ENCODE measurements at regions not wholly inside any gene's neighbourhood (a gene's known extent, or its start where the extent isn't known, plus 50 kb on each side); places are given as distances from the start of the nearest gene placed in this dataset.

DNA sequence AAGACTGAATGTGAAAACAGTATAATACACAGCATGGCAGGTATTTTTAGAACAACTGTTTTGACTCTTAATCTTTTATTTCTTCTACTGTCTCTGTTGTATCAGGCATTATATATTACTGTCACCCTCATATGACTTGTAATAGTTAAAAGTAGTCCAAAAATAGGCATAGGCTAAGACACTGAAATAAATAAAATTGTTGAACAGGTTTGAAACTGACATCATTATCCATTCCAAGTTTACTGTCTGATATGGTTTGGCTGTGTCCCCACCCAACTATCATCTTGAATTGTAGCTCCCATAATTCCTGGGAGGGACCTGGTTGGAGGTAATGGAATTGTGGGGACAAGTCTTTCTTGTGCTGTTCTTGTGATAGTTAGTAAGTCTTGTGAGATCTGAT is 91.4 kb upstream of the CDH19 start:
- Histone ChIP-seq H3K27ac (ENCODE audit: low read length) (no peak overlapping the region), H4K20me1 (ENCODE audit: insufficient read depth, low read length) (no peaks in the 10 kb centered on the region), H3K36me3 (replicated peaks; ENCODE audit: insufficient read depth, low read length) (no peaks in the 10 kb centered on the region), H3K79me2 (ENCODE audit: low read length) (no peaks in the 10 kb centered on the region), H3F3A (ENCODE audit: insufficient read depth, low read length) (no peaks in the 10 kb centered on the region), H3K27me3 (replicated peaks; ENCODE audit: insufficient read depth, low read length) (no peaks in the 10 kb centered on the region), H3K9ac (ENCODE audit: low read length) (no peak overlapping the region), H3K9me3 (replicated peaks; ENCODE audit: insufficient read depth, low read length) (no peaks in the 10 kb centered on the region), H3K9me2 (replicated peaks; ENCODE audit: insufficient read depth, low read length) (no peaks in the 10 kb centered on the region), H3K4me1 (ENCODE audit: low read length) (no peaks in the 10 kb centered on the region), H2AFZ (ENCODE audit: low read length) (no peak overlapping the region), H3K4me3 (ENCODE audit: low read length) (no peak overlapping the region), H3K4me2 (ENCODE audit: low read depth, low read length) (no peak overlapping the region)
- DNase-seq = no peak
- TF ChIP-seq EZH2phosphoT487 (IDR thresholded peaks at IDR 0.05; ENCODE audit: low read length) (no peak), EZH2 (optimal IDR thresholded peaks at IDR 0.05; ENCODE audit: low read depth, low read length) (no peak)
- TF ChIP-seq, protein P1, sequence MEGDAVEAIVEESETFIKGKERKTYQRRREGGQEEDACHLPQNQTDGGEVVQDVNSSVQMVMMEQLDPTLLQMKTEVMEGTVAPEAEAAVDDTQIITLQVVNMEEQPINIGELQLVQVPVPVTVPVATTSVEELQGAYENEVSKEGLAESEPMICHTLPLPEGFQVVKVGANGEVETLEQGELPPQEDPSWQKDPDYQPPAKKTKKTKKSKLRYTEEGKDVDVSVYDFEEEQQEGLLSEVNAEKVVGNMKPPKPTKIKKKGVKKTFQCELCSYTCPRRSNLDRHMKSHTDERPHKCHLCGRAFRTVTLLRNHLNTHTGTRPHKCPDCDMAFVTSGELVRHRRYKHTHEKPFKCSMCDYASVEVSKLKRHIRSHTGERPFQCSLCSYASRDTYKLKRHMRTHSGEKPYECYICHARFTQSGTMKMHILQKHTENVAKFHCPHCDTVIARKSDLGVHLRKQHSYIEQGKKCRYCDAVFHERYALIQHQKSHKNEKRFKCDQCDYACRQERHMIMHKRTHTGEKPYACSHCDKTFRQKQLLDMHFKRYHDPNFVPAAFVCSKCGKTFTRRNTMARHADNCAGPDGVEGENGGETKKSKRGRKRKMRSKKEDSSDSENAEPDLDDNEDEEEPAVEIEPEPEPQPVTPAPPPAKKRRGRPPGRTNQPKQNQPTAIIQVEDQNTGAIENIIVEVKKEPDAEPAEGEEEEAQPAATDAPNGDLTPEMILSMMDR (IDR thresholded peaks at IDR 0.05; ENCODE audit: low read length) = no peak

DNA sequence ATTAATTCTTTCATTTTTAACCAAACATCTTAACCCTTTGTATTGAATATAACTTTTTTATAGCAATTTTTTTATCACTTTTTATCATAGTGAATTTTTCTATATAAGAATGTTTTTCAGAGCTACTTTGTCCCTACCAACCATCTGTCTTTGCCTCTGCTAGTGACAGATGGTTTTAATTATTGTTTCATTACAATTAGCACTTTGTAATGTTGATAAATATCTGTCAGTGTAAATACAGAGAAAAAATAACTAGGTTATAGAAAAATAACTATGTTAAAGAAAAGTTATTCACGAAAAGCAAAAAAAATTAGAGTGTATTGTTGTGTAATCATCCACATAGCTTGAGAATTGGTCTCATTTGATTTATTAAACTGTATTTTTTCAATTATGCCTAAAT is 91.0 kb upstream of the CDH19 start:
- H3K4me2 ChIP-seq (ENCODE audit: low read depth, low read length) = no peak overlapping the region
- no peaks in the 10 kb centered on the region for H3K36me3 ChIP-seq (replicated peaks; ENCODE audit: insufficient read depth, low read length)
- no peak overlapping the region for H2AFZ ChIP-seq (ENCODE audit: low read length)
- H3K9me3 ChIP-seq (replicated peaks; ENCODE audit: insufficient read depth, low read length) = no peaks in the 10 kb centered on the region
- no peak overlapping the region for H3K4me3 ChIP-seq (ENCODE audit: low read length)
- DNase-seq = no peak
- no peaks in the 10 kb centered on the region for H3K4me1 ChIP-seq (ENCODE audit: low read length)
- H3F3A ChIP-seq (ENCODE audit: insufficient read depth, low read length) = no peaks in the 10 kb centered on the region
- no peaks in the 10 kb centered on the region for H3K27me3 ChIP-seq (replicated peaks; ENCODE audit: insufficient read depth, low read length)
- TF ChIP-seq, protein P1 (IDR thresholded peaks at IDR 0.05; ENCODE audit: low read length) = no peak
- no peak for TF ChIP-seq EZH2phosphoT487 (IDR thresholded peaks at IDR 0.05; ENCODE audit: low read length)
- TF ChIP-seq EZH2 (optimal IDR thresholded peaks at IDR 0.05; ENCODE audit: low read depth, low read length) = no peak
- H3K9me2 ChIP-seq (replicated peaks; ENCODE audit: insufficient read depth, low read length) = no peaks in the 10 kb centered on the region
- no peaks in the 10 kb centered on the region for H4K20me1 ChIP-seq (ENCODE audit: insufficient read depth, low read length)
- H3K79me2 ChIP-seq (ENCODE audit: low read length) = no peaks in the 10 kb centered on the region
- H3K9ac ChIP-seq (ENCODE audit: low read length) = no peak overlapping the region
- no peak overlapping the region for H3K27ac ChIP-seq (ENCODE audit: low read length)

- Histone ChIP-seq H3K4me2 (ENCODE audit: low read depth, low read length) (no peak overlapping the region), H3K9me2 (replicated peaks; ENCODE audit: insufficient read depth, low read length) (no peaks in the 10 kb centered on the region), H3K4me3 (ENCODE audit: low read length) (no peak overlapping the region), H3K9ac (ENCODE audit: low read length) (no peak overlapping the region), H3K9me3 (replicated peaks; ENCODE audit: insufficient read depth, low read length) (no peaks in the 10 kb centered on the region), H3K4me1 (ENCODE audit: low read length) (no peaks in the 10 kb centered on the region), H4K20me1 (ENCODE audit: insufficient read depth, low read length) (no peaks in the 10 kb centered on the region), H3K27ac (ENCODE audit: low read length) (no peak overlapping the region), H3K79me2 (ENCODE audit: low read length) (no peaks in the 10 kb centered on the region), H3K27me3 (replicated peaks; ENCODE audit: insufficient read depth, low read length) (no peaks in the 10 kb centered on the region), H2AFZ (ENCODE audit: low read length) (no peak overlapping the region), H3F3A (ENCODE audit: insufficient read depth, low read length) (no peaks in the 10 kb centered on the region), H3K36me3 (replicated peaks; ENCODE audit: insufficient read depth, low read length) (no peaks in the 10 kb centered on the region)
- DNase-seq = no peak
- no peak for TF ChIP-seq EZH2 (optimal IDR thresholded peaks at IDR 0.05; ENCODE audit: low read depth, low read length)
- no peak for TF ChIP-seq EZH2phosphoT487 (IDR thresholded peaks at IDR 0.05; ENCODE audit: low read length)
- TF ChIP-seq, protein P1 (IDR thresholded peaks at IDR 0.05; ENCODE audit: low read length) = no peak
Observed at GRCh38 chr18:66687635-66688034, 83.7 kb upstream of the CDH19 start.
